ENCODE measurements at regions not wholly inside any gene's neighbourhood (a gene's known extent, or its start where the extent isn't known, plus 50 kb on each side); places are given as distances from the start of the nearest gene placed in this dataset.

DNA sequence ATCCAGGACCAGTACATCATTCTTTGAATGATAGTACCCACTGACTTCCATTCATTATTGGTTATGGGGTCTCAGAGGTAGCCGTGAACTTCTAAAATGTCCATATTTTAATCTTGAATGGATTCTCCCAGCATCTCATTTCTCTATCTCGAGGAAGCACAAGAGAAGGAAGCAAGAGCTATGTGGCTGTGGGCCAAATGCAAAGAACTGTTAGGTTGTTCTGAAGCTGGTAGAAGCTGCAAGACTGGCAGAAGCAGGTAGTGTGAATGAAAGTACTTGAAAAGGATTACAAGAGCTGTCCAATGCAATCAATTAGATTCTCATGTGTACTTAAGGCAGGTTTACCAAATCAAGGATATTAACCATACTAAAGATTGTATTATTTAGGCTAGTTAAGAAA is 1131.8 kb downstream of the GRIK2 start:
- no peaks in the 10 kb centered on the region for H3K9me3 Mint-ChIP-seq
- no peak overlapping the region for H3K27ac Mint-ChIP-seq
- DNase-seq (ENCODE audit: low spot score in 2 of 2, unreplicated experiment in 2 of 2): no peak
- H3K36me3 Mint-ChIP-seq: no peaks in the 10 kb centered on the region
- no peak for TF ChIP-seq CTCF (IDR thresholded peaks at IDR 0.05; ENCODE audit: unreplicated experiment)
- no peak overlapping the region for H3K4me3 Mint-ChIP-seq
- H3K27me3 Mint-ChIP-seq (ENCODE audit: low read depth): peaks cover 8% of the 10 kb centered on the region
- no peaks in the 10 kb centered on the region for H3K4me1 Mint-ChIP-seq

DNA sequence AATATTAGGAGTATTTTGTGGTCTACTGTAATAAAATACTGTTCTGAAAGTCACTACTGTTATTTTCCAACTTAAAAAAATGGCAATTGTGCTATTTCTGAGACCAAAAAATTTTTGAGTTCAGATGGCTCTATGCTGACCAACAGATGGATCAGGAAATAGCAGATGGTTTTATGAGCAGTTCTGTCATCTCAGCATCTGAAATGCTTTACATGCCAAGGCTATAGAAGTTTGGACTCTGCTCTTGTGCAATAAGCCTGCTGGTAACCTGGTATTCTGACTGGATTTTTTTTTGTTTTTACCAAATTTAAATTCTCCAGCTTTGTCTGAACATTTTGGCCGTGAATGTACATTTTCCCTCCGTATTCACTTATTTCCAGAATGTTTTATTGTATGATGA is 1127.5 kb downstream of the GRIK2 start:
- H3K27ac Mint-ChIP-seq: no peak overlapping the region
- H3K36me3 Mint-ChIP-seq: no peaks in the 10 kb centered on the region
- no peak for TF ChIP-seq CTCF (IDR thresholded peaks at IDR 0.05; ENCODE audit: unreplicated experiment)
- no peaks in the 10 kb centered on the region for H3K4me1 Mint-ChIP-seq
- no peaks in the 10 kb centered on the region for H3K27me3 Mint-ChIP-seq (ENCODE audit: low read depth)
- no peaks in the 10 kb centered on the region for H3K9me3 Mint-ChIP-seq
- no peak overlapping the region for H3K4me3 Mint-ChIP-seq
- DNase-seq (ENCODE audit: low spot score in 2 of 2, unreplicated experiment in 2 of 2): no peak

GRCh38 chr6:102517506-102517905 is 1124.0 kb downstream of the GRIK2 start:
- Mint-ChIP-seq H3K9me3 (no peaks in the 10 kb centered on the region), H3K4me1 (no peaks in the 10 kb centered on the region), H3K27ac (no peak overlapping the region), H3K4me3 (no peak overlapping the region), H3K27me3 (ENCODE audit: low read depth) (peaks cover 1% of the 10 kb centered on the region), H3K36me3 (no peaks in the 10 kb centered on the region)
- no peak for DNase-seq (ENCODE audit: low spot score in 2 of 2, unreplicated experiment in 2 of 2)
- TF ChIP-seq CTCF (IDR thresholded peaks at IDR 0.05; ENCODE audit: unreplicated experiment): no peak

- TF ChIP-seq CTCF (IDR thresholded peaks at IDR 0.05; ENCODE audit: unreplicated experiment): no peak
- H3K4me1 Mint-ChIP-seq: no peaks in the 10 kb centered on the region
- peaks cover 33% of the 10 kb centered on the region for H3K9me3 Mint-ChIP-seq
- no peaks in the 10 kb centered on the region for H3K27me3 Mint-ChIP-seq (ENCODE audit: low read depth)
- H3K36me3 Mint-ChIP-seq: no peaks in the 10 kb centered on the region
- no peak overlapping the region for H3K27ac Mint-ChIP-seq
- no peak for DNase-seq (ENCODE audit: low spot score in 2 of 2, unreplicated experiment in 2 of 2)
- H3K4me3 Mint-ChIP-seq: no peak overlapping the region
Measured at GRCh38 chr6:102501615-102502014, 1108.1 kb downstream of the GRIK2 start.

DNA sequence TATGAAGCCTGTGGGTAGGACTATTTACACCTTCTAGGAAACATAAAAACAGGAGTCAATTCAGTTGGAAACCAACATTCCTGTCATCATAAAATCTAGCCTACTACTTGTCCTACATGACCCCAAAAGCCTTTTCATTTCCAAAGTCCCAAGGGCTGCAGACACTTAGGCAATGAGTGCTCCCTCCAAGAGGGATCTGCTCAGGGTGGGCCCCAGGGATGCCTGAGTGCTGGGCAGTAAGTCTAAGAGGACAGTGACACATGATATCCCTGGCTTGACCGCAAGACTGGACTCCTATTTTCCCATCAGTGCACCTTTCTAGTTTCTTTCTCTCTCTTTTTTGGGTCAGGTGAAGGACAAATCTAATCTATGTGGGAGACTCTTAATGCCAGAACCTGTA is 1101.3 kb downstream of the GRIK2 start:
- Mint-ChIP-seq H3K9me3 (peaks cover 5% of the 10 kb centered on the region), H3K36me3 (no peaks in the 10 kb centered on the region), H3K27me3 (ENCODE audit: low read depth) (no peaks in the 10 kb centered on the region), H3K4me3 (no peak overlapping the region), H3K27ac (no peak overlapping the region), H3K4me1 (no peaks in the 10 kb centered on the region)
- no peak for TF ChIP-seq CTCF (IDR thresholded peaks at IDR 0.05; ENCODE audit: unreplicated experiment)
- DNase-seq (ENCODE audit: low spot score in 2 of 2, unreplicated experiment in 2 of 2): no peak

DNA sequence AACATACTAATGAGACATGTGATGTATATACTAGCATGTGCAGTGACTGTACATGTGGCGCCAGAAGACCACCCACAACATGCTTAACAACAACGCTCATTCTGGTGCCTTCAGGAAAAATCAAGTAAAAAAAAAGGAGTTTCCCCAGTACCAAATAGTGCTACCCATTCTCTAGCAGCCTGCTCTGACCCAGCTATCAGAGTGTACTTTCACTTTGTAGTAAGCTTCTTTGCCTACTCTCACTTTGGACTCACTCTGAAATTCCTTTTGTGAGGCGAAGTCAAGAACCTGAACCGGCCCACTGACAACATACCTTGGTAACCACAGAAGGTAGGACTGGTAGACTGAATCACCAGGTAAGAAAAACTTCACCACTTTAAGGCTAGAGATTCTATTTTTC is 1100.0 kb downstream of the GRIK2 start:
- no peak overlapping the region for H3K4me3 Mint-ChIP-seq
- no peaks in the 10 kb centered on the region for H3K4me1 Mint-ChIP-seq
- no peaks in the 10 kb centered on the region for H3K36me3 Mint-ChIP-seq
- no peaks in the 10 kb centered on the region for H3K27me3 Mint-ChIP-seq (ENCODE audit: low read depth)
- no peak overlapping the region for H3K27ac Mint-ChIP-seq
- H3K9me3 Mint-ChIP-seq: peaks cover 3% of the 10 kb centered on the region
- TF ChIP-seq CTCF (IDR thresholded peaks at IDR 0.05; ENCODE audit: unreplicated experiment): no peak
- no peak for DNase-seq (ENCODE audit: low spot score in 2 of 2, unreplicated experiment in 2 of 2)
